HG03460 (cell line): ENCODE measurements at regions not wholly inside any gene's neighbourhood (a gene's known extent, or its start where the extent isn't known, plus 50 kb on each side); places are given as distances from the start of the nearest gene placed in this dataset.

Experiments
- ATAC-seq: cut with Tn5 transposase; IDR thresholded peaks from one replicate; pipeline ENCODE4 v1.9.1; 2021; ENCODE audit not compliant: unreplicated experiment

GRCh38 chr21:31470896-31471694, 127.0 kb upstream of the TIAM1 start:
- ATAC-seq, result no peak

GRCh38 chr21:31460980-31461379, 116.9 kb upstream of the TIAM1 start:
- no peak for ATAC-seq

GRCh38 chr21:31459457-31459856, 115.4 kb upstream of the TIAM1 start:
- no peak for ATAC-seq

GRCh38 chr21:31457675-31458074, 113.6 kb upstream of the TIAM1 start:
- ATAC-seq, result no peak

- no peak for ATAC-seq
Observed at GRCh38 chr21:31456201-31456600, 112.1 kb upstream of the TIAM1 start.

- no peak for ATAC-seq
Observed at GRCh38 chr21:31455506-31455905, 111.4 kb upstream of the TIAM1 start.

GRCh38 chr21:31450980-31451379, 106.9 kb upstream of the TIAM1 start:
- no peak for ATAC-seq

- ATAC-seq, result no peak
Observed at GRCh38 chr21:31449921-31450535, 106.0 kb upstream of the TIAM1 start.

GRCh38 chr21:31448496-31448895, 104.4 kb upstream of the TIAM1 start:
- no peak for ATAC-seq

- no peak for ATAC-seq
Observed at GRCh38 chr21:31447505-31447904, 103.4 kb upstream of the TIAM1 start.

GRCh38 chr21:31446226-31446855, 102.3 kb upstream of the TIAM1 start:
- ATAC-seq, result peak; percentile 61

GRCh38 chr21:31445137-31445536, 101.1 kb upstream of the TIAM1 start:
- ATAC-seq, result no peak

GRCh38 chr21:31443736-31444521, 99.9 kb upstream of the TIAM1 start:
- no peak for ATAC-seq

- ATAC-seq, result no peak
Observed at GRCh38 chr21:31442339-31442738, 98.3 kb upstream of the TIAM1 start.

GRCh38 chr21:31429506-31429905, 85.4 kb upstream of the TIAM1 start:
- ATAC-seq, result no peak

- no peak for ATAC-seq
Observed at GRCh38 chr21:31426235-31426797, 82.3 kb upstream of the TIAM1 start.

GRCh38 chr21:31425138-31425537, 81.1 kb upstream of the TIAM1 start:
- no peak for ATAC-seq

- no peak for ATAC-seq
Observed at GRCh38 chr21:31424058-31424457, 80.0 kb upstream of the TIAM1 start.

GRCh38 chr21:31420988-31421387, 76.9 kb upstream of the TIAM1 start:
- no peak for ATAC-seq

- ATAC-seq, result no peak
Observed at GRCh38 chr21:31420354-31420753, 76.3 kb upstream of the TIAM1 start.

- ATAC-seq, result no peak
Observed at GRCh38 chr21:31418377-31419001, 74.4 kb upstream of the TIAM1 start.
